Spleen (tissue), 7 donors: ENCODE measurements at regions not wholly inside any gene's neighbourhood (a gene's known extent, or its start where the extent isn't known, plus 50 kb on each side); places are given as distances from the start of the nearest gene placed in this dataset.

Source experiments
- POLR2A ChIP-seq, 3 donors: fragments of 450-650 bp; IDR thresholded peaks; one replicate each; pipeline ENCODE4 v1.5.1; 2017; ENCODE audit warnings: antibody characterized with exemption in 3 of 3, mild to moderate bottlenecking in 1 of 3
- TF ChIP-seq, protein P1 (sequence below), 11 experiments: fragments of 200-600 bp in 7 of 11; fragments of 450-650 bp in 4 of 11; sonication (generic) in 4 of 11; IDR thresholded peaks in 8 of 11; conservative IDR thresholded peaks in 3 of 11; 1 replicate in 7 of 11; 2 replicates in 4 of 11; pipeline versions ENCODE4 v1.4.0 to v1.8.0; 2016 to 2021; ENCODE audit warnings: antibody characterized with exemption in 11 of 11, inconsistent platforms in 4 of 11, mild to moderate bottlenecking in 1 of 11
- donor health status: DM: no; HTN: no; CAD: no; lungs with moderate emphysema.
- donor health status: DM: no; HTN: no; CAD: no.
- donor health status: DM: no; HTN: no; CAD: no.

DNA sequence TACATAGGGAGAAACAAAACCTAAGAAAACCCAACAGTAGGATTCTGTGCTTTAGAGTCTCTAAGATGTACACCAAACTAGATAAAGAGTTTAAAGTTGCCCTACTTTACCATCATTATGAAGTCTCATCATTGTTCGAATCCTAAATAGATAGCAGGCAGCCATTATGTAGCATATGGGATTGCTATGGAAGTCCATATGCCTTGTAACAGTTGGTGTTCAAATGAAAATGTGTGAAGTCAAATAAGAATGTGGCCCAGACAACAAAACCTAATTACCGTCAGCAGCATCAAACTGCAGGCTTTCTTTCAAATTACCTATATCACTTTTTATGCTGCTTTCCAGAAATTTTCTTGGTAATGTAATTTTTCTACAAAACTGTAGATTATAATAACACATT lies 1380.1 kb downstream of the GRIK2 start:
- TF ChIP-seq, protein P1, sequence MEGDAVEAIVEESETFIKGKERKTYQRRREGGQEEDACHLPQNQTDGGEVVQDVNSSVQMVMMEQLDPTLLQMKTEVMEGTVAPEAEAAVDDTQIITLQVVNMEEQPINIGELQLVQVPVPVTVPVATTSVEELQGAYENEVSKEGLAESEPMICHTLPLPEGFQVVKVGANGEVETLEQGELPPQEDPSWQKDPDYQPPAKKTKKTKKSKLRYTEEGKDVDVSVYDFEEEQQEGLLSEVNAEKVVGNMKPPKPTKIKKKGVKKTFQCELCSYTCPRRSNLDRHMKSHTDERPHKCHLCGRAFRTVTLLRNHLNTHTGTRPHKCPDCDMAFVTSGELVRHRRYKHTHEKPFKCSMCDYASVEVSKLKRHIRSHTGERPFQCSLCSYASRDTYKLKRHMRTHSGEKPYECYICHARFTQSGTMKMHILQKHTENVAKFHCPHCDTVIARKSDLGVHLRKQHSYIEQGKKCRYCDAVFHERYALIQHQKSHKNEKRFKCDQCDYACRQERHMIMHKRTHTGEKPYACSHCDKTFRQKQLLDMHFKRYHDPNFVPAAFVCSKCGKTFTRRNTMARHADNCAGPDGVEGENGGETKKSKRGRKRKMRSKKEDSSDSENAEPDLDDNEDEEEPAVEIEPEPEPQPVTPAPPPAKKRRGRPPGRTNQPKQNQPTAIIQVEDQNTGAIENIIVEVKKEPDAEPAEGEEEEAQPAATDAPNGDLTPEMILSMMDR (IDR thresholded peaks at IDR 0.05 in 8 of 11, conservative IDR thresholded peaks at IDR 0.05 in 3 of 11) = no peak
- no peak for TF ChIP-seq POLR2A (IDR thresholded peaks at IDR 0.05)
